GM23338 (cell line): ENCODE measurements at regions not wholly inside any gene's neighbourhood (a gene's known extent, or its start where the extent isn't known, plus 50 kb on each side); places are given as distances from the start of the nearest gene placed in this dataset.

ENCODE experiments used
- ATAC-seq: fragments of 200-7000 bp; cut with Tn5 transposase; 3 replicates; pipeline ENCODE4 v1.9.1; 2020
- DNase-seq: peaks from one replicate; pipeline ENCODE4 v3.0.0-alpha.2; 2015; ENCODE audit warnings: low spot score
- H2AFZ ChIP-seq: fragments of 200-600 bp; sonication (generic); 2 replicates; pipeline ENCODE4 v1.8.0; 2016; ENCODE audit warnings: antibody characterized with exemption, mild to moderate bottlenecking, moderate library complexity
- H3F3A ChIP-seq: fragments of 200-600 bp; sonication (generic); replicated peaks from 2 replicates; pipeline ENCODE4 v1.8.0; 2017; ENCODE audit warnings: antibody characterized with exemption, mixed run types, low read depth
- H3K27ac ChIP-seq: fragments of 200-600 bp; sonication (generic); 2 replicates; pipeline ENCODE4 v1.6.1; 2016; ENCODE audit warnings: low read depth
- H3K27me3 ChIP-seq: fragments of 200-600 bp; sonication (generic); 2 replicates; pipeline ENCODE4 v1.8.0; 2016; ENCODE audit warnings: mild to moderate bottlenecking, mixed run types, moderate library complexity; ENCODE audit not compliant: insufficient read depth
- H3K36me3 ChIP-seq: fragments of 200-600 bp; sonication (generic); 2 replicates; pipeline ENCODE4 v1.8.0; 2016; ENCODE audit warnings: mild to moderate bottlenecking; ENCODE audit not compliant: insufficient read depth
- H3K4me1 ChIP-seq: fragments of 200-600 bp; sonication (generic); 2 replicates; pipeline ENCODE4 v1.8.0; 2016; ENCODE audit warnings: mild to moderate bottlenecking, moderate library complexity; ENCODE audit not compliant: insufficient read depth
- H3K4me2 ChIP-seq: fragments of 200-600 bp; sonication (generic); 2 replicates; pipeline ENCODE4 v1.7.1; 2017; ENCODE audit warnings: mixed run types
- H3K4me3 ChIP-seq: fragments of 200-600 bp; sonication (generic); 2 replicates; pipeline ENCODE4 v1.6.1; 2016; ENCODE audit warnings: mixed run types
- H3K79me2 ChIP-seq: fragments of 200-600 bp; sonication (generic); replicated peaks from 2 replicates; pipeline ENCODE4 v1.8.0; 2017; ENCODE audit warnings: mild to moderate bottlenecking; ENCODE audit not compliant: insufficient read depth
- H3K9me2 ChIP-seq: fragments of 200-600 bp; sonication (generic); 2 replicates; pipeline ENCODE4 v1.8.0; 2017; ENCODE audit not compliant: insufficient read depth
- H4K20me1 ChIP-seq: fragments of 200-600 bp; sonication (generic); replicated peaks from 2 replicates; pipeline ENCODE4 v1.8.0; 2017; ENCODE audit warnings: mild to moderate bottlenecking; ENCODE audit not compliant: insufficient read depth
- H3K27ac Mint-ChIP-seq: 2 replicates; pipeline ENCODE4 v1.8.0; 2020; ENCODE audit warnings: inconsistent platforms, mild to moderate bottlenecking, moderate library complexity, mixed read lengths
- H3K27me3 Mint-ChIP-seq: 3 replicates; pipeline ENCODE4 v1.8.0; 2022; ENCODE audit warnings: low read depth, mild to moderate bottlenecking, moderate library complexity, mixed read lengths, inconsistent platforms; ENCODE audit not compliant: insufficient read depth, poor library complexity
- H3K36me3 Mint-ChIP-seq: 3 replicates; pipeline ENCODE4 v1.8.0; 2021; ENCODE audit warnings: low read depth, mild to moderate bottlenecking, inconsistent platforms, moderate library complexity, mixed read lengths
- H3K4me1 Mint-ChIP-seq: 3 replicates; pipeline ENCODE4 v1.8.0; 2020; ENCODE audit warnings: mild to moderate bottlenecking, inconsistent platforms, mixed read lengths
- H3K4me3 Mint-ChIP-seq: 3 replicates; pipeline ENCODE4 v1.8.0; 2021; ENCODE audit warnings: moderate library complexity, mild to moderate bottlenecking, inconsistent platforms, mixed read lengths
- H3K9me3 Mint-ChIP-seq: 3 replicates; pipeline ENCODE4 v1.8.0; 2020; ENCODE audit warnings: moderate library complexity, mild to moderate bottlenecking, inconsistent platforms, mixed read lengths
- CREB1 ChIP-seq: fragments of 250-450 bp; sonication (Bioruptor Pico); IDR thresholded peaks from 2 replicates; pipeline ENCODE4 v1.5.0; 2020; ENCODE audit warnings: low read depth, mild to moderate bottlenecking, moderate library complexity
- EZH2 ChIP-seq: fragments of 200-600 bp; sonication (generic); IDR thresholded peaks from one replicate; pipeline ENCODE4 v1.8.0; 2017; ENCODE audit warnings: antibody characterized with exemption, mild to moderate bottlenecking, low read depth; ENCODE audit not compliant: unreplicated experiment
- EZH2phosphoT487 ChIP-seq: fragments of 200-600 bp; sonication (generic); IDR thresholded peaks from one replicate; pipeline ENCODE4 v1.8.1; 2018; ENCODE audit warnings: antibody characterized with exemption; ENCODE audit not compliant: unreplicated experiment
- JUNB ChIP-seq: IDR thresholded peaks from one replicate; pipeline ENCODE4 v1.6.1; 2016; ENCODE audit warnings: antibody characterized with exemption; ENCODE audit not compliant: unreplicated experiment
- NANOG ChIP-seq: IDR thresholded peaks from 2 replicates; pipeline ENCODE4 v1.6.1; 2016; ENCODE audit warnings: antibody characterized with exemption, borderline replicate concordance
- POLR2AphosphoS5 ChIP-seq: IDR thresholded peaks from 2 replicates; pipeline ENCODE4 v1.6.1; 2016; ENCODE audit warnings: antibody characterized with exemption, low read depth
- STAT1 ChIP-seq: IDR thresholded peaks from one replicate; pipeline ENCODE4 v1.6.1; 2016; ENCODE audit warnings: antibody characterized with exemption; ENCODE audit not compliant: unreplicated experiment
- ZNF114 ChIP-seq: fragments of 250-450 bp; sonication (Bioruptor Pico); IDR thresholded peaks from 2 replicates; pipeline ENCODE4 v1.5.0; 2020; ENCODE audit warnings: mild to moderate bottlenecking, moderate library complexity
- ZNF331 ChIP-seq: fragments of 250-450 bp; sonication (Bioruptor Pico); IDR thresholded peaks from 2 replicates; pipeline ENCODE4 v1.5.0; 2020; ENCODE audit warnings: low read depth, mild to moderate bottlenecking, moderate library complexity
- TF ChIP-seq, protein P1 (sequence below), 2 experiments: fragments of 200-600 bp in 1 of 2; sonication (generic) in 1 of 2; conservative IDR thresholded peaks; 2 replicates each; pipeline versions ENCODE4 v1.5.1 to v1.6.1; 2016 to 2017; ENCODE audit warnings: antibody characterized with exemption in 2 of 2, low read depth in 2 of 2, mild to moderate bottlenecking in 2 of 2, moderate library complexity in 1 of 2
- TF ChIP-seq, protein P2 (sequence below): IDR thresholded peaks from 2 replicates; pipeline ENCODE4 v1.6.1; 2016; ENCODE audit warnings: antibody characterized with exemption
- TF ChIP-seq, protein P3 (sequence below): fragments of 250-450 bp; sonication (Bioruptor Pico); IDR thresholded peaks from 2 replicates; pipeline ENCODE4 v1.5.0; 2020; ENCODE audit warnings: mild to moderate bottlenecking, moderate library complexity

DNA sequence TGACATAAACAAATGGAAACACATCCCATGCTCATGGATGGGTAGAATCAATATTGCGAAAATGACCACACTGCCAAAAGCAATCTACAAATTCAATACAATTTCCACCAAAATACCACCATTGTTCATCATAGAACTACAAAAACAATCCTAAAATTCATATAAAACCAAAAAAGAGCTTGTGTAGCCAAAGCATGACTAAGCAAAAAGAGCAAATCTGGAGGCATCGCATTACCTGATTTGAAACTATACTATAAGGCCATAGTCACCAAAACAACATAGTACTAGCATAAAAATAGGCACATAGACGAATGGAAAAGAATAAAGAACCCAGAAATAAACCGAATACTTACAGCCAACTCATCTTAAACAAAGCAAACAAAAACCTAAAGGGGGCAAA lies 342.8 kb upstream of the AGA start (continued):
- TF ChIP-seq, protein P1, sequence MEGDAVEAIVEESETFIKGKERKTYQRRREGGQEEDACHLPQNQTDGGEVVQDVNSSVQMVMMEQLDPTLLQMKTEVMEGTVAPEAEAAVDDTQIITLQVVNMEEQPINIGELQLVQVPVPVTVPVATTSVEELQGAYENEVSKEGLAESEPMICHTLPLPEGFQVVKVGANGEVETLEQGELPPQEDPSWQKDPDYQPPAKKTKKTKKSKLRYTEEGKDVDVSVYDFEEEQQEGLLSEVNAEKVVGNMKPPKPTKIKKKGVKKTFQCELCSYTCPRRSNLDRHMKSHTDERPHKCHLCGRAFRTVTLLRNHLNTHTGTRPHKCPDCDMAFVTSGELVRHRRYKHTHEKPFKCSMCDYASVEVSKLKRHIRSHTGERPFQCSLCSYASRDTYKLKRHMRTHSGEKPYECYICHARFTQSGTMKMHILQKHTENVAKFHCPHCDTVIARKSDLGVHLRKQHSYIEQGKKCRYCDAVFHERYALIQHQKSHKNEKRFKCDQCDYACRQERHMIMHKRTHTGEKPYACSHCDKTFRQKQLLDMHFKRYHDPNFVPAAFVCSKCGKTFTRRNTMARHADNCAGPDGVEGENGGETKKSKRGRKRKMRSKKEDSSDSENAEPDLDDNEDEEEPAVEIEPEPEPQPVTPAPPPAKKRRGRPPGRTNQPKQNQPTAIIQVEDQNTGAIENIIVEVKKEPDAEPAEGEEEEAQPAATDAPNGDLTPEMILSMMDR (conservative IDR thresholded peaks at IDR 0.05; ENCODE audit: low read depth in 2 of 2) = no peak
- no peak for TF ChIP-seq POLR2AphosphoS5
- TF ChIP-seq, protein P2, sequence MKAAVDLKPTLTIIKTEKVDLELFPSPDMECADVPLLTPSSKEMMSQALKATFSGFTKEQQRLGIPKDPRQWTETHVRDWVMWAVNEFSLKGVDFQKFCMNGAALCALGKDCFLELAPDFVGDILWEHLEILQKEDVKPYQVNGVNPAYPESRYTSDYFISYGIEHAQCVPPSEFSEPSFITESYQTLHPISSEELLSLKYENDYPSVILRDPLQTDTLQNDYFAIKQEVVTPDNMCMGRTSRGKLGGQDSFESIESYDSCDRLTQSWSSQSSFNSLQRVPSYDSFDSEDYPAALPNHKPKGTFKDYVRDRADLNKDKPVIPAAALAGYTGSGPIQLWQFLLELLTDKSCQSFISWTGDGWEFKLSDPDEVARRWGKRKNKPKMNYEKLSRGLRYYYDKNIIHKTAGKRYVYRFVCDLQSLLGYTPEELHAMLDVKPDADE = no peak
- no peak for TF ChIP-seq EZH2

DNA sequence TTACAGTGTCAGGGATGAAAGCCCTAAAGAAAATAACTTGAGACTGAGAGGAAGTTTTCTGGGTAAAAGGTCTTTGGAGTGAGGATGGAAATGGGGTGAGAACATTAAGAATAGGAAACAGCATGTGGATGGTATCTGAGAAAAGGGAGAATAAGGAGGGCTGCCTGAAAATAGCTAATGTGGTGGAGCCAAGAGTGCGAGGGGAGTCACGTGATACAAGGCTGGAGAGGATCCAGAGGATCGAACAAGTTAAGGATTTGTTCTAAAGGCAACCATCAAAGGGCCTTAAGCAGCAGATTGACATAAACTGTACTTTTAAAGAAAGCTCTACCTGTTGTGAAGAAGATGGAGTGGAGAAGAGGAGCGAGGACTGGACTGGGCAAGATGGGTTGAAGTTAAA lies 347.4 kb upstream of the AGA start:
- no peaks in the 10 kb centered on the region for H3F3A ChIP-seq
- H3K9me2 ChIP-seq = no peaks in the 10 kb centered on the region; the same call in 1 of the 2 replicates
- Mint-ChIP-seq H3K9me3 (no peaks in the 10 kb centered on the region), H3K27ac (no peak overlapping the region), H3K4me3 (no peak overlapping the region), H3K27me3 (no peaks in the 10 kb centered on the region), H3K36me3 (no peaks in the 10 kb centered on the region), H3K4me1 (peaks cover 3% of the 10 kb centered on the region)
- H3K4me3 ChIP-seq = no peak overlapping the region
- H2AFZ ChIP-seq = peak overlapping the region; percentile 86; the same call in 1 of the 2 replicates
- H4K20me1 ChIP-seq = no peaks in the 10 kb centered on the region
- no peak overlapping the region for H3K27ac ChIP-seq
- H3K4me2 ChIP-seq = no peak overlapping the region
- TF ChIP-seq STAT1 (no peak), EZH2 (no peak), NANOG (no peak), CREB1 (CRISPR knock-in tag) (no peak), ZNF114 (no peak), POLR2AphosphoS5 (no peak), ZNF331 (no peak), JUNB (no peak), EZH2phosphoT487 (no peak)
- TF ChIP-seq, protein P2 = no peak
- TF ChIP-seq, protein P3, sequence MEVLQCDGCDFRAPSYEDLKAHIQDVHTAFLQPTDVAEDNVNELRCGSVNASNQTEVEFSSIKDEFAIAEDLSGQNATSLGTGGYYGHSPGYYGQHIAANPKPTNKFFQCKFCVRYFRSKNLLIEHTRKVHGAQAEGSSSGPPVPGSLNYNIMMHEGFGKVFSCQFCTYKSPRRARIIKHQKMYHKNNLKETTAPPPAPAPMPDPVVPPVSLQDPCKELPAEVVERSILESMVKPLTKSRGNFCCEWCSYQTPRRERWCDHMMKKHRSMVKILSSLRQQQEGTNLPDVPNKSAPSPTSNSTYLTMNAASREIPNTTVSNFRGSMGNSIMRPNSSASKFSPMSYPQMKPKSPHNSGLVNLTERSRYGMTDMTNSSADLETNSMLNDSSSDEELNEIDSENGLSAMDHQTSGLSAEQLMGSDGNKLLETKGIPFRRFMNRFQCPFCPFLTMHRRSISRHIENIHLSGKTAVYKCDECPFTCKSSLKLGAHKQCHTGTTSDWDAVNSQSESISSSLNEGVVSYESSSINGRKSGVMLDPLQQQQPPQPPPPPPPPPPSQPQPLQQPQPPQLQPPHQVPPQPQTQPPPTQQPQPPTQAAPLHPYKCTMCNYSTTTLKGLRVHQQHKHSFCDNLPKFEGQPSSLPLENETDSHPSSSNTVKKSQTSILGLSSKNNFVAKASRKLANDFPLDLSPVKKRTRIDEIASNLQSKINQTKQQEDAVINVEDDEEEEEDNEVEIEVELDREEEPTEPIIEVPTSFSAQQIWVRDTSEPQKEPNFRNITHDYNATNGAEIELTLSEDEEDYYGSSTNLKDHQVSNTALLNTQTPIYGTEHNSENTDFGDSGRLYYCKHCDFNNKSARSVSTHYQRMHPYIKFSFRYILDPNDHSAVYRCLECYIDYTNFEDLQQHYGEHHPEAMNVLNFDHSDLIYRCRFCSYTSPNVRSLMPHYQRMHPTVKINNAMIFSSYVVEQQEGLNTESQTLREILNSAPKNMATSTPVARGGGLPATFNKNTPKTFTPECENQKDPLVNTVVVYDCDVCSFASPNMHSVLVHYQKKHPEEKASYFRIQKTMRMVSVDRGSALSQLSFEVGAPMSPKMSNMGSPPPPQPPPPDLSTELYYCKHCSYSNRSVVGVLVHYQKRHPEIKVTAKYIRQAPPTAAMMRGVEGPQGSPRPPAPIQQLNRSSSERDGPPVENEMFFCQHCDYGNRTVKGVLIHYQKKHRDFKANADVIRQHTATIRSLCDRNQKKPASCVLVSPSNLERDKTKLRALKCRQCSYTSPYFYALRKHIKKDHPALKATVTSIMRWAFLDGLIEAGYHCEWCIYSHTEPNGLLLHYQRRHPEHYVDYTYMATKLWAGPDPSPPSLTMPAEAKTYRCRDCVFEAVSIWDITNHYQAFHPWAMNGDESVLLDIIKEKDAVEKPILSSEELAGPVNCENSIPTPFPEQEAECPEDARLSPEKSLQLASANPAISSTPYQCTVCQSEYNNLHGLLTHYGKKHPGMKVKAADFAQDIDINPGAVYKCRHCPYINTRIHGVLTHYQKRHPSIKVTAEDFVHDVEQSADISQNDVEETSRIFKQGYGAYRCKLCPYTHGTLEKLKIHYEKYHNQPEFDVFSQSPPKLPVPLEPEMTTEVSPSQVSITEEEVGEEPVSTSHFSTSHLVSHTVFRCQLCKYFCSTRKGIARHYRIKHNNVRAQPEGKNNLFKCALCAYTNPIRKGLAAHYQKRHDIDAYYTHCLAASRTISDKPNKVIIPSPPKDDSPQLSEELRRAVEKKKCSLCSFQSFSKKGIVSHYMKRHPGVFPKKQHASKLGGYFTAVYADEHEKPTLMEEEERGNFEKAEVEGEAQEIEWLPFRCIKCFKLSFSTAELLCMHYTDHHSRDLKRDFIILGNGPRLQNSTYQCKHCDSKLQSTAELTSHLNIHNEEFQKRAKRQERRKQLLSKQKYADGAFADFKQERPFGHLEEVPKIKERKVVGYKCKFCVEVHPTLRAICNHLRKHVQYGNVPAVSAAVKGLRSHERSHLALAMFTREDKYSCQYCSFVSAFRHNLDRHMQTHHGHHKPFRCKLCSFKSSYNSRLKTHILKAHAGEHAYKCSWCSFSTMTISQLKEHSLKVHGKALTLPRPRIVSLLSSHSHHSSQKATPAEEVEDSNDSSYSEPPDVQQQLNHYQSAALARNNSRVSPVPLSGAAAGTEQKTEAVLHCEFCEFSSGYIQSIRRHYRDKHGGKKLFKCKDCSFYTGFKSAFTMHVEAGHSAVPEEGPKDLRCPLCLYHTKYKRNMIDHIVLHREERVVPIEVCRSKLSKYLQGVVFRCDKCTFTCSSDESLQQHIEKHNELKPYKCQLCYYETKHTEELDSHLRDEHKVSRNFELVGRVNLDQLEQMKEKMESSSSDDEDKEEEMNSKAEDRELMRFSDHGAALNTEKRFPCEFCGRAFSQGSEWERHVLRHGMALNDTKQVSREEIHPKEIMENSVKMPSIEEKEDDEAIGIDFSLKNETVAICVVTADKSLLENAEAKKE = no peak
- ATAC-seq = no peak
- no peaks in the 10 kb centered on the region for H3K79me2 ChIP-seq
- no peaks in the 10 kb centered on the region for H3K27me3 ChIP-seq
- H3K4me1 ChIP-seq = peaks cover 7% of the 10 kb centered on the region
- no peak for DNase-seq
- H3K36me3 ChIP-seq = no peaks in the 10 kb centered on the region
